Common myeloid progenitor, CD34-positive (primary cell): ENCODE measurements at regions not wholly inside any gene's neighbourhood (a gene's known extent, or its start where the extent isn't known, plus 50 kb on each side); places are given as distances from the start of the nearest gene placed in this dataset.
"Not testable (repeated sequence)": the region's sequence is repeated elsewhere in the genome, so short reads cannot be mapped to it uniquely, and the experiment has no call there.

Experiments
- CTCF ChIA-PET: fragments of 350-600 bp; sonication (Branson Sonifier 250); formaldehyde crosslinking; loops from one replicate; lab custom pipeline; 2021; ENCODE audit warnings: antibody characterized with exemption; lab: Charles Lee
- POLR2A ChIA-PET: fragments of 350-600 bp; sonication (Branson Sonifier 250); formaldehyde crosslinking; loops from one replicate; lab custom pipeline; 2021; ENCODE audit warnings: antibody characterized with exemption; lab: Charles Lee
- DNase-seq, 3 donors: peaks; one replicate each; pipeline versions ENCODE4 v3.0.0 to v3.0.0-alpha.2; 2013
- H3K27ac ChIP-seq, 2 experiments: 1 replicate in 1 of 2; 2 replicates in 1 of 2; pipeline ENCODE4 v1.7.0; 2013; ENCODE audit warnings: inconsistent platforms in 2 of 2, low read length in 2 of 2, mild to moderate bottlenecking in 2 of 2, low read depth in 1 of 2, moderate library complexity in 1 of 2; ENCODE audit not compliant: severe bottlenecking in 2 of 2, insufficient read depth in 1 of 2, poor library complexity in 1 of 2
- H3K27me3 ChIP-seq, 5 experiments: replicated peaks in 2 of 5; 1 replicate in 3 of 5; 2 replicates in 2 of 5; pipeline versions ENCODE4 v1.6.1 to v1.7.0; 2013; ENCODE audit warnings: low read length in 4 of 5, mild to moderate bottlenecking in 2 of 5, moderate library complexity in 2 of 5, inconsistent platforms in 1 of 5; ENCODE audit not compliant: insufficient read depth in 5 of 5, control insufficient read depth in 4 of 5
- H3K36me3 ChIP-seq, 4 experiments: 1 replicate in 2 of 4; 2 replicates in 2 of 4; pipeline versions ENCODE4 v1.6.1 to v1.7.0; 2013; ENCODE audit warnings: low read length in 3 of 4, control low read depth in 1 of 4, mild to moderate bottlenecking in 1 of 4; ENCODE audit not compliant: control insufficient read depth in 4 of 4, insufficient read depth in 4 of 4
- H3K4me1 ChIP-seq, 4 experiments: 1 replicate in 3 of 4; 2 replicates in 1 of 4; pipeline versions ENCODE4 v1.6.1 to v1.7.1; 2013; ENCODE audit warnings: low read length in 3 of 4, mild to moderate bottlenecking in 3 of 4, control low read depth in 1 of 4, inconsistent platforms in 1 of 4, moderate library complexity in 1 of 4; ENCODE audit not compliant: control insufficient read depth in 4 of 4, insufficient read depth in 4 of 4; ENCODE audit errors: control extremely low read depth in 1 of 4
- H3K4me3 ChIP-seq, 7 experiments: 1 replicate in 4 of 7; 2 replicates in 3 of 7; pipeline versions ENCODE4 v1.5.1 to v1.7.0; 2013; ENCODE audit warnings: mild to moderate bottlenecking in 7 of 7, low read length in 6 of 7, moderate library complexity in 6 of 7, inconsistent platforms in 2 of 7, low read depth in 2 of 7, control low read depth in 1 of 7; ENCODE audit not compliant: insufficient read depth in 4 of 7, control insufficient read depth in 1 of 7; ENCODE audit errors: extremely low read depth in 1 of 7
- H3K9me3 ChIP-seq, 5 experiments: 1 replicate in 4 of 5; 2 replicates in 1 of 5; pipeline versions ENCODE4 v1.6.1 to v1.7.1; 2013; ENCODE audit warnings: low read length in 4 of 5, mild to moderate bottlenecking in 2 of 5, inconsistent platforms in 1 of 5, low read depth in 1 of 5, moderate library complexity in 1 of 5; ENCODE audit not compliant: control insufficient read depth in 4 of 5, insufficient read depth in 2 of 5; ENCODE audit errors: control extremely low read depth in 1 of 5
- WGBS: methylation state at CpG from one replicate; pipeline ENCODE4 v1.1.5; 2013; ENCODE audit not compliant: insufficient coverage; 5-methylcytosine and 5-hydroxymethylcytosine counted together

- WGBS, result 57% methylated on average over 2 of the region's 2 CpGs
- POLR2A ChIA-PET, result no interaction called here
Measured at GRCh38 chr5:96176022-96176421, 214.4 kb upstream of the ELL2 start.

DNA sequence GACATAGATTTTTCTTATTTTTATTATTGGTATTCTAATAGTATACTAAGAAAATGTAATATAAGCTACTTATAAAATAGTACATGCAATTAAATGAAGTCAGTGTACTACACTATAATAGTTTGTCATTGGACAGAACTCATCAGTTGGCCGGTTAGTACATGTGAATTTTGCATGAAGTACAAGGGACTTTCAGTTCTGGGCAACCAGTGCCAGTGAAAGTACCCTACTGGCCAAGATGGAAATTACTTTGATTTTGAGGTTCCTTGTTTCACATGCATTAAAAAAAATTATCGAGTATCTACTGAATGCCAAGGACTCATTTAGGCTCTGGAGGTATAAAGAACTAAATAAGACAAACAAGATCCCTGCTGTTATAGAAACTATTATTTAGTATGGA is 213.4 kb upstream of the ELL2 start:
- H3K36me3 ChIP-seq, result no peaks in the 10 kb centered on the region

More at GRCh38 chr5:96176022-96176421, 214.4 kb upstream of the ELL2 start:
- H3K9me3 ChIP-seq, result no peaks in the 10 kb centered on the region
- CTCF ChIA-PET, result no interaction called here
- no peaks in the 10 kb centered on the region for H3K36me3 ChIP-seq
- peak in 1 of 3 donors; percentile 9 for DNase-seq
- no peak overlapping the region for H3K4me3 ChIP-seq
- no peak overlapping the region for H3K27ac ChIP-seq
- H3K4me1 ChIP-seq, result no peaks in the 10 kb centered on the region
- no peaks in the 10 kb centered on the region for H3K27me3 ChIP-seq

DNA sequence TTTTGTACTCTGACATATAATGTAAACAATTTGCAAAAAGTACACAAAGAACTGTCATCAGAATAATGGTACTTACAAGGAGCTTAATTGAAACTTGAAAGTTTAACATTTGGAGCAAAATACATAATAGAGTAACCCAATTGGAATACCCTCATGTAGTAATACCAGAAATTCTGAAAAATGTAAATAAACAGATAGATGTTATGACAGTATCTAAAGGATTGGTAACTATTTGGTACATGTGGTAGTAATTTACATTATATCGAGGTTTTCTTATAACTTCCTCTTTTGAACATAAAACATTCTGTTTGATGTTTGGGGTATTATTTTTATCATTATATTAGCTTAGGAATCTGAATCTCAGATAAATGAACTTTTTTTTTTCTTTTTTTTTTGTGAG is 211.7 kb upstream of the ELL2 start:
- ChIA-PET CTCF (interaction anchor here (1.6 kb wide), 1 partner anchor 163 kb away, joined by 3 read pairs; no protein-coding TSS in a partner anchor), POLR2A (no interaction called here)
- DNase-seq, result no peak
- H3K36me3 ChIP-seq, result no peaks in the 10 kb centered on the region
- H3K27me3 ChIP-seq, result no peaks in the 10 kb centered on the region
- no peaks in the 10 kb centered on the region for H3K4me1 ChIP-seq
- WGBS, result no CpG with 5 or more reads among the region's 1 CpG
- no peak overlapping the region for H3K27ac ChIP-seq
- H3K9me3 ChIP-seq, result no peaks in the 10 kb centered on the region
- no peak overlapping the region for H3K4me3 ChIP-seq

More for the DNA sequence above, 213.4 kb upstream of the ELL2 start:
- peak; percentile 30 to 61 (median 53) for DNase-seq
- 71% methylated on average over 1 of the region's 2 CpGs for WGBS
- Histone ChIP-seq H3K4me3 (no peak overlapping the region), H3K27me3 (no peaks in the 10 kb centered on the region), H3K4me1 (no peaks in the 10 kb centered on the region), H3K9me3 (no peaks in the 10 kb centered on the region), H3K27ac (no peak overlapping the region)
- CTCF ChIA-PET, result interaction anchor here (1.0 to 1.6 kb wide), 3 partner anchors 161 to 284 kb away, joined by 3 read pairs; no protein-coding TSS in a partner anchor
- POLR2A ChIA-PET, result no interaction called here

DNA sequence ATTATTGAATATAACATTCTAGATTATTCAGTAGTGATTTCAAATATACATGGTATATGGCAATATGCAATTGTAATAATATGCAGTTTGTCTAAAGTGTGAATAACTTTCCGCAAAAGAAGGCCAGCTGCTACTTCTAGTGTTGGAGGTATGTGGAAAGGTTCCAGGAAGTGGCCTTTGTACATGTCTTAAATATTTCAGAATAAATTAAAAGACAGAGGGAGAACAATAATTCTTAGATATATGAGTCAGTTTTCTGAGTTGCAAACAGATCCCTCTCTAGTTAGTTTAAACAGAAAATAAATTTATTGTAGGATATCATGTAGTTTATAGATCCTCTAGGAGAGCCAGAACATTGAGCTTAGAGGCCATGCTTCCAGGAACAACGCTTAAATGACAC is 210.8 kb upstream of the ELL2 start:
- Histone ChIP-seq H3K4me3 (no peak overlapping the region), H3K9me3 (no peaks in the 10 kb centered on the region), H3K4me1 (no peaks in the 10 kb centered on the region), H3K27ac (no peak overlapping the region), H3K27me3 (no peaks in the 10 kb centered on the region), H3K36me3 (no peaks in the 10 kb centered on the region)
- DNase-seq, result no peak
- ChIA-PET POLR2A (no interaction called here), CTCF (interaction anchor here (0.9 kb wide), 1 partner anchor 9 kb away, joined by 3 read pairs; no protein-coding TSS in a partner anchor)
- WGBS, result 100% methylated on average over 1 of the region's 2 CpGs

GRCh38 chr5:96171973-96172372 is 210.3 kb upstream of the ELL2 start:
- CTCF ChIA-PET, result interaction anchor here (0.9 kb wide), 1 partner anchor 8 kb away, joined by 3 read pairs; no protein-coding TSS in a partner anchor
- POLR2A ChIA-PET, H3K4me3 ChIP-seq, H3K9me3 ChIP-seq, DNase-seq, H3K4me1 ChIP-seq, H3K27ac ChIP-seq, H3K36me3 ChIP-seq, H3K27me3 ChIP-seq: not testable (repeated sequence)
- WGBS, result 83% methylated on average over 2 of the region's 4 CpGs

- H3K4me1 ChIP-seq, H3K27me3 ChIP-seq, H3K36me3 ChIP-seq, POLR2A ChIA-PET, H3K9me3 ChIP-seq, DNase-seq, H3K4me3 ChIP-seq, CTCF ChIA-PET, H3K27ac ChIP-seq: not testable (repeated sequence)
- WGBS, result 99% methylated on average over 13 of the region's 15 CpGs
Measured at GRCh38 chr5:96170481-96171125, 209.0 kb upstream of the ELL2 start.

- H3K9me3 ChIP-seq, H3K27ac ChIP-seq, H3K36me3 ChIP-seq, H3K4me1 ChIP-seq, H3K27me3 ChIP-seq, CTCF ChIA-PET, POLR2A ChIA-PET, H3K4me3 ChIP-seq, DNase-seq: not testable (repeated sequence)
- WGBS, result 96% methylated on average over 7 of the region's 8 CpGs
Measured at GRCh38 chr5:96168833-96169232, 207.2 kb upstream of the ELL2 start.
